ENCODE measurements at regions not wholly inside any gene's neighbourhood (a gene's known extent, or its start where the extent isn't known, plus 50 kb on each side); places are given as distances from the start of the nearest gene placed in this dataset.

DNA sequence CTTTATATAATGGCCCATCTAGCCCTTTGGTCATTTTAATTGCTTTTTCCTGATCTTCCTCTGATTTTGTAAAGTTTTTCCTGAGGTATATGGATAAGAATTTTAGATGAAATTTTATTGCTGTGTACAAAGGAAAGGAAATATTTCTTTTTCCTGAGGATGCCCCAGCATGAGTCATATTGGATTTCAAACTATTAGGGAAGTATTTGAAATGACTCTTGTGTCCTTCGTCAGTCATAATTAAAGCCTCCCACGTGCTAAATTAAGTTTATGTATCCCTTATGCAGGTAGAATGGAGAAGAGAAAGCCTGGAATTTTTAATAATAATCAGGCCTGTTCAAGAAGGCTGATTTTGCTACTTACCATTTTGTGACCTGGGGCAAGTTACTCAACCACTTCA, 82.6 kb upstream of the GLI3 start:
- no peak for DNase-seq (ENCODE audit: low read depth)
- TF ChIP-seq, protein P1, sequence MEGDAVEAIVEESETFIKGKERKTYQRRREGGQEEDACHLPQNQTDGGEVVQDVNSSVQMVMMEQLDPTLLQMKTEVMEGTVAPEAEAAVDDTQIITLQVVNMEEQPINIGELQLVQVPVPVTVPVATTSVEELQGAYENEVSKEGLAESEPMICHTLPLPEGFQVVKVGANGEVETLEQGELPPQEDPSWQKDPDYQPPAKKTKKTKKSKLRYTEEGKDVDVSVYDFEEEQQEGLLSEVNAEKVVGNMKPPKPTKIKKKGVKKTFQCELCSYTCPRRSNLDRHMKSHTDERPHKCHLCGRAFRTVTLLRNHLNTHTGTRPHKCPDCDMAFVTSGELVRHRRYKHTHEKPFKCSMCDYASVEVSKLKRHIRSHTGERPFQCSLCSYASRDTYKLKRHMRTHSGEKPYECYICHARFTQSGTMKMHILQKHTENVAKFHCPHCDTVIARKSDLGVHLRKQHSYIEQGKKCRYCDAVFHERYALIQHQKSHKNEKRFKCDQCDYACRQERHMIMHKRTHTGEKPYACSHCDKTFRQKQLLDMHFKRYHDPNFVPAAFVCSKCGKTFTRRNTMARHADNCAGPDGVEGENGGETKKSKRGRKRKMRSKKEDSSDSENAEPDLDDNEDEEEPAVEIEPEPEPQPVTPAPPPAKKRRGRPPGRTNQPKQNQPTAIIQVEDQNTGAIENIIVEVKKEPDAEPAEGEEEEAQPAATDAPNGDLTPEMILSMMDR (IDR thresholded peaks at IDR 0.05; ENCODE audit: insufficient read depth, low read depth, low read length) = no peak
- no peak overlapping the region for H3K4me3 ChIP-seq (ENCODE audit: low read depth, low read length)

- TF ChIP-seq, protein P1 (IDR thresholded peaks at IDR 0.05; ENCODE audit: insufficient read depth, low read depth, low read length) = no peak
- DNase-seq (ENCODE audit: low read depth) = peak; percentile 54
- H3K4me3 ChIP-seq (ENCODE audit: low read depth, low read length) = no peak overlapping the region
Measured at GRCh38 chr7:42315631-42316030, 78.6 kb upstream of the GLI3 start.

- no peak overlapping the region for H3K4me3 ChIP-seq (ENCODE audit: low read depth, low read length)
- no peak for DNase-seq (ENCODE audit: low read depth)
- TF ChIP-seq, protein P1 (IDR thresholded peaks at IDR 0.05; ENCODE audit: insufficient read depth, low read depth, low read length) = no peak
Measured at GRCh38 chr7:42315103-42315502, 78.1 kb upstream of the GLI3 start.

- peak; percentile 20 for DNase-seq (ENCODE audit: low read depth)
- TF ChIP-seq, protein P1 (IDR thresholded peaks at IDR 0.05; ENCODE audit: insufficient read depth, low read depth, low read length) = no peak
- H3K4me3 ChIP-seq (ENCODE audit: low read depth, low read length) = no peak overlapping the region
Measured at GRCh38 chr7:42314696-42315095, 77.7 kb upstream of the GLI3 start.

DNA sequence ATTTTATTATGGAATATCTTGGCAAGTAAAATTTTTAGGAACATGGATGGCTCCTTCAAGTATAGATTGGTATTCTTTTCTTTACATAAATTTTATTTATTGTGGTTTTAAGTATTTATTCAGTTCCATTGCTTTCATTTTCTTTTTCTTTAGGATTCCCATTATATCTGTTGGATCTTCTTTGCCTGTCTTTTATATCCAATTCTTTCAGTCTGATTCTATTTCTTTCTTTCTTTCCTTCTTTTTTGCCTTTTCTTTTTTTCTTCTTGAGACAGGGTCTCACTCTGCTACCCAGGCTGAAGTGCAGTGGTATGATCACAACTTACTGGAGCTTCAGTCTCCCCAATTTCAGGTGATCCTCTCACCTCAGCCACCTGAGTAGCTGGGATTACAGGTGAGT, 74.2 kb upstream of the GLI3 start:
- no peak overlapping the region for H3K4me3 ChIP-seq (ENCODE audit: low read depth, low read length)
- TF ChIP-seq, protein P1 (IDR thresholded peaks at IDR 0.05; ENCODE audit: insufficient read depth, low read depth, low read length) = no peak
- DNase-seq (ENCODE audit: low read depth) = no peak

- TF ChIP-seq, protein P1 (IDR thresholded peaks at IDR 0.05; ENCODE audit: insufficient read depth, low read depth, low read length) = no peak
- no peak for DNase-seq (ENCODE audit: low read depth)
- H3K4me3 ChIP-seq (ENCODE audit: low read depth, low read length) = no peak overlapping the region
Measured at GRCh38 chr7:42292991-42293521, 56.0 kb upstream of the GLI3 start.

- TF ChIP-seq, protein P1 (IDR thresholded peaks at IDR 0.05; ENCODE audit: insufficient read depth, low read depth, low read length) = no peak
- no peak overlapping the region for H3K4me3 ChIP-seq (ENCODE audit: low read depth, low read length)
Measured at GRCh38 chr7:42289473-42289872, 52.5 kb upstream of the GLI3 start.

More at GRCh38 chr7:42289473-42289872, 52.5 kb upstream of the GLI3 start:
- DNase-seq (ENCODE audit: low read depth) = no peak

All from fibroblast of villous mesenchyme (primary cell).